ENCODE measurements at regions not wholly inside any gene's neighbourhood (a gene's known extent, or its start where the extent isn't known, plus 50 kb on each side); places are given as distances from the start of the nearest gene placed in this dataset.

GRCh38 chr10:2980116-2980515, 87.2 kb upstream of the PFKP start:
- TF ChIP-seq POLR2A (IDR thresholded peaks at IDR 0.05) (no peak), EP300 (IDR thresholded peaks at IDR 0.05) (no peak), POLR2AphosphoS5 (IDR thresholded peaks at IDR 0.05) (no peak)

Data from sigmoid colon (tissue), 4 donors.